Duodenal mucosa (tissue), 2 donors: ENCODE measurements at regions not wholly inside any gene's neighbourhood (a gene's known extent, or its start where the extent isn't known, plus 50 kb on each side); places are given as distances from the start of the nearest gene placed in this dataset.

Experiments used
- H3K27ac ChIP-seq: one replicate; pipeline ENCODE4 v1.7.0; 2013; ENCODE audit warnings: low read depth, low read length
- H3K27me3 ChIP-seq, 2 donors: one replicate each; pipeline ENCODE4 v1.7.0; 2013; ENCODE audit warnings: low read length in 2 of 2, control low read depth in 1 of 2; ENCODE audit not compliant: insufficient read depth in 2 of 2, control insufficient read depth in 1 of 2
- H3K36me3 ChIP-seq, 2 donors: one replicate each; pipeline ENCODE4 v1.7.0; 2013; ENCODE audit warnings: low read length in 2 of 2, control low read depth in 1 of 2; ENCODE audit not compliant: insufficient read depth in 2 of 2, control insufficient read depth in 1 of 2
- H3K4me1 ChIP-seq, 2 donors: one replicate each; pipeline ENCODE4 v1.7.0; 2013; ENCODE audit warnings: low read length in 2 of 2, control low read depth in 1 of 2; ENCODE audit not compliant: insufficient read depth in 2 of 2, control insufficient read depth in 1 of 2
- H3K4me3 ChIP-seq, 2 donors: one replicate each; pipeline ENCODE4 v1.7.0; 2013; ENCODE audit warnings: low read length in 2 of 2, low read depth in 1 of 2
- H3K9ac ChIP-seq, 2 donors: one replicate each; pipeline ENCODE4 v1.7.0; 2013; ENCODE audit warnings: low read length in 2 of 2, low read depth in 1 of 2
- H3K9me3 ChIP-seq, 2 donors: one replicate each; pipeline ENCODE4 v1.7.0; 2013; ENCODE audit warnings: low read length in 2 of 2, control low read depth in 1 of 2; ENCODE audit not compliant: control insufficient read depth in 1 of 2

GRCh38 chr6:167564416-167565250 is 239.7 kb downstream of the TTLL2 start:
- Histone ChIP-seq H3K27me3 (no peaks in the 10 kb centered on the region), H3K4me3 (no peak overlapping the region), H3K9me3 (no peaks in the 10 kb centered on the region), H3K9ac (no peak overlapping the region), H3K4me1 (peaks cover 12 to 23% of the 10 kb centered on the region in 2 donors), H3K36me3 (no peaks in the 10 kb centered on the region), H3K27ac (no peak overlapping the region)

GRCh38 chr6:167565388-167565787 is 240.5 kb downstream of the TTLL2 start:
- Histone ChIP-seq H3K27ac (no peak overlapping the region), H3K9me3 (no peaks in the 10 kb centered on the region)

GRCh38 chr6:167565884-167566599 is 241.2 kb downstream of the TTLL2 start:
- Histone ChIP-seq H3K4me1 (peaks cover 7 to 18% of the 10 kb centered on the region in 2 donors), H3K27ac (no peak overlapping the region), H3K9me3 (no peaks in the 10 kb centered on the region), H3K27me3 (no peaks in the 10 kb centered on the region), H3K4me3 (no peak overlapping the region), H3K36me3 (no peaks in the 10 kb centered on the region), H3K9ac (no peak overlapping the region)

More at GRCh38 chr6:167565388-167565787, 240.5 kb downstream of the TTLL2 start:
- peaks cover 7 to 18% of the 10 kb centered on the region in 2 donors for H3K4me1 ChIP-seq
- H3K27me3 ChIP-seq: no peaks in the 10 kb centered on the region
- H3K36me3 ChIP-seq: no peaks in the 10 kb centered on the region
- H3K4me3 ChIP-seq: no peak overlapping the region
- H3K9ac ChIP-seq: no peak overlapping the region

- peaks cover 7 to 18% of the 10 kb centered on the region in 2 donors for H3K4me1 ChIP-seq
These were observed 241.8 kb downstream of the TTLL2 start for GRCh38 chr6:167566711-167567141.

GRCh38 chr6:167567142-167568033 is 242.5 kb downstream of the TTLL2 start:
- Histone ChIP-seq H3K27ac (no peak overlapping the region), H3K27me3 (no peaks in the 10 kb centered on the region), H3K36me3 (no peaks in the 10 kb centered on the region), H3K9me3 (no peaks in the 10 kb centered on the region), H3K4me1 (peaks cover 7 to 18% of the 10 kb centered on the region in 2 donors), H3K4me3 (no peak overlapping the region), H3K9ac (no peak overlapping the region)

More at GRCh38 chr6:167566711-167567141, 241.8 kb downstream of the TTLL2 start:
- H3K27ac ChIP-seq: no peak overlapping the region
- no peaks in the 10 kb centered on the region for H3K9me3 ChIP-seq
- no peak overlapping the region for H3K4me3 ChIP-seq
- H3K36me3 ChIP-seq: no peaks in the 10 kb centered on the region
- H3K9ac ChIP-seq: no peak overlapping the region
- H3K27me3 ChIP-seq: no peaks in the 10 kb centered on the region

- Histone ChIP-seq H3K36me3 (no peaks in the 10 kb centered on the region), H3K4me1 (peaks cover 7 to 18% of the 10 kb centered on the region in 2 donors), H3K9me3 (no peaks in the 10 kb centered on the region), H3K4me3 (no peak overlapping the region), H3K27me3 (no peaks in the 10 kb centered on the region), H3K27ac (no peak overlapping the region), H3K9ac (no peak overlapping the region)
These were observed 243.6 kb downstream of the TTLL2 start for GRCh38 chr6:167568407-167569024.

GRCh38 chr6:167569041-167569805 is 244.3 kb downstream of the TTLL2 start:
- H3K27me3 ChIP-seq: no peaks in the 10 kb centered on the region
- no peak overlapping the region for H3K27ac ChIP-seq
- peaks cover 7 to 18% of the 10 kb centered on the region in 2 donors for H3K4me1 ChIP-seq
- no peaks in the 10 kb centered on the region for H3K9me3 ChIP-seq
- H3K4me3 ChIP-seq: no peak overlapping the region
- H3K9ac ChIP-seq: no peak overlapping the region
- no peaks in the 10 kb centered on the region for H3K36me3 ChIP-seq

- H3K9ac ChIP-seq: no peak overlapping the region
These were observed 245.0 kb downstream of the TTLL2 start for GRCh38 chr6:167569879-167570278.

More at GRCh38 chr6:167569879-167570278, 245.0 kb downstream of the TTLL2 start:
- no peak overlapping the region for H3K4me3 ChIP-seq
- no peaks in the 10 kb centered on the region for H3K9me3 ChIP-seq
- H3K27ac ChIP-seq: no peak overlapping the region
- no peaks in the 10 kb centered on the region for H3K36me3 ChIP-seq
- H3K27me3 ChIP-seq: no peaks in the 10 kb centered on the region
- H3K4me1 ChIP-seq: peaks cover 7 to 18% of the 10 kb centered on the region in 2 donors
